Muscle of leg (tissue), 3 donors: ENCODE measurements at regions not wholly inside any gene's neighbourhood (a gene's known extent, or its start where the extent isn't known, plus 50 kb on each side); places are given as distances from the start of the nearest gene placed in this dataset.

Experiments
- DNase-seq: peaks from one replicate; pipeline ENCODE4 v3.0.0; 2013
- H3K27ac ChIP-seq: one replicate; pipeline ENCODE4 v1.5.1; 2013; ENCODE audit warnings: mild to moderate bottlenecking, low read length, control low read depth
- H3K27me3 ChIP-seq: one replicate; pipeline ENCODE4 v1.6.1; 2013; ENCODE audit warnings: low read length; ENCODE audit not compliant: control insufficient read depth, insufficient read depth
- H3K36me3 ChIP-seq: one replicate; pipeline ENCODE4 v1.6.1; 2013; ENCODE audit warnings: low read length; ENCODE audit not compliant: control insufficient read depth, insufficient read depth
- H3K4me1 ChIP-seq: one replicate; pipeline ENCODE4 v1.6.1; 2013; ENCODE audit warnings: low read length; ENCODE audit not compliant: control insufficient read depth, insufficient read depth
- H3K4me3 ChIP-seq: one replicate; pipeline ENCODE4 v1.5.1; 2013; ENCODE audit warnings: low read length, control low read depth
- H3K9me3 ChIP-seq: replicated peaks from 2 replicates; pipeline ENCODE4 v1.6.1; 2013; ENCODE audit warnings: low read depth, low read length; ENCODE audit not compliant: control insufficient read depth
- WGBS: methylation state at CpG from one replicate; pipeline ENCODE4 v1.1.5; 2013; ENCODE audit warnings: missing lambda C conversion rate; ENCODE audit not compliant: insufficient coverage; 5-methylcytosine and 5-hydroxymethylcytosine counted together

DNA sequence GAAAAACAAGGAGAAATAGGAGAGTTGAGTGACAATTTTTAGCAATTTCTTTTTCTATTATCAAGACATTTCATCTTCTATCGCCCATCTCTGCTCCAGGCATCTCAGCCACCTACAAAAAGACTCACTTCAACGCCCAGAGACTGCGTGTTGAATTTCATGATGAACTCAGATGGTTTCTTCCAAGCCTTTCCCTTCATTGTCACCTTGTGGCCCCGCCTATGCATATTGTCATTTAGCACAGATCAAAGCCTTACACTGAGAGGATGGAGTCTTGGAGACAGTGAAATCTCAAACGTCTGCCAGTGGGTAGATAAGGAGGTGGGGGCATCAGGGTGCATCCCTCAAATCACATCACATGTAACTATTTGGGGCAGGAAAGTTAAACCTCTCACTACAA lies 319.4 kb downstream of the SIPA1L2 start:
- no peak for DNase-seq
- H3K9me3 ChIP-seq = no peaks in the 10 kb centered on the region
- H3K27ac ChIP-seq = no peak overlapping the region
- no CpG with 5 or more reads among the region's 5 CpGs for WGBS
- H3K36me3 ChIP-seq = no peaks in the 10 kb centered on the region
- H3K27me3 ChIP-seq = no peaks in the 10 kb centered on the region
- no peak overlapping the region for H3K4me3 ChIP-seq
- H3K4me1 ChIP-seq = peaks cover 12% of the 10 kb centered on the region

DNA sequence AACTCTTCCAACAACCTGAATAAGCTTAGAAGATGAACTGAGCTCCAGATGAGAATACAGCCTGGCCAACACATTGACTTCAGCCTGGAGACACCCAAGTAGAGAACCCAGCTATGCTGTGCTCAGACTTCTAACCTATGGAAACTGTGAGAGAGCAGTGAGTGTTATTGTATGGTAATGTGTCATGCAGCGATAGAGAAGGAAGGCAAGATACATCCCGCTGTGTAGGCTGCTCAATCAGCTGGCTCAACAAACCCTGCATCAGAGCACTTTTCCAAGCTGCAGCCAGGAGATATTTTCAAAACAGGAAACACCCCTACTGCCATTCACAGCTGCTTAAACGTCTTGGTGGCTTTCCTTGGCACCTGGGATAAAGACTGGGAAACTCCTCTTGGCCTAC lies 321.3 kb downstream of the SIPA1L2 start:
- no peaks in the 10 kb centered on the region for H3K27me3 ChIP-seq
- WGBS = 8% methylated on average over 1 of the region's 3 CpGs
- no peak overlapping the region for H3K27ac ChIP-seq
- H3K9me3 ChIP-seq = no peaks in the 10 kb centered on the region
- H3K4me1 ChIP-seq = peaks cover 12% of the 10 kb centered on the region
- no peak overlapping the region for H3K4me3 ChIP-seq
- H3K36me3 ChIP-seq = no peaks in the 10 kb centered on the region
- no peak for DNase-seq

DNA sequence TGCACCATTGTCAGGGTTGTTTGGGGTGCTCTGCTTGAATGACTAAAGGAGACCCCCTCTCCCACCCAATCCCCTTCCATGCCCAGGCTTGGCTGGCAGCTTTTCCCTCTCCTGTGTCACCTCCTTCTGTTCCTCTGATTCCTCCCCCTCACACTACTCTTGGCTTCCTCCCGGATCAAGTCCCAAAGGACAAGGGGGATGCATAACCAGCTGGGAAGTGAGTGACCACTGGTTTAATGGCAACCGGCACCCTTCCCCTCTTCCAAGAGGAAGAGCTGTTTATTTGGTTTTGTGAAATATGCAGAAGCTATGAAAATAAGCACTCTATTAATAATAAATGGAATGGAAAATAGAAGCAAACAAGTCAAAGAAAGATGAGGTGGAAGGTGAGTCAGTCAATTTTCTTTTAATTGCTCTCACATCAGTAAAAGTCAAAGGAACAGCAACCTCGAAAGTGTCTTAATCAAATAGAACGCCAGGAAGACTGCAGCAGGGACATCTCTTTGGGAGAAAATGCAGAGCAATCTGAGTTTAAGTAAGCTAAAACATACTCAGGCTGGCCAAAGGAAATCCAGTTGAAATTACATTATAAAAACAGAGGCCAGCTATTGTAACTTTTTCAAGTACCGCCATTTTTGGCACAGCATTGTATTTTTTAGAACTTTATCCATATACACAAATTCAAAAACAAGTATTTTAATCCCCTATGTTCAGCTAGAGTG lies 322.5 kb downstream of the SIPA1L2 start:
- peak; percentile 71 for DNase-seq
- Histone ChIP-seq H3K27me3 (no peaks in the 10 kb centered on the region), H3K4me3 (no peak overlapping the region), H3K36me3 (no peaks in the 10 kb centered on the region), H3K27ac (peak overlapping the region; percentile 16), H3K9me3 (no peaks in the 10 kb centered on the region), H3K4me1 (peaks cover 12% of the 10 kb centered on the region)
- no CpG with 5 or more reads among the region's 5 CpGs for WGBS

DNA sequence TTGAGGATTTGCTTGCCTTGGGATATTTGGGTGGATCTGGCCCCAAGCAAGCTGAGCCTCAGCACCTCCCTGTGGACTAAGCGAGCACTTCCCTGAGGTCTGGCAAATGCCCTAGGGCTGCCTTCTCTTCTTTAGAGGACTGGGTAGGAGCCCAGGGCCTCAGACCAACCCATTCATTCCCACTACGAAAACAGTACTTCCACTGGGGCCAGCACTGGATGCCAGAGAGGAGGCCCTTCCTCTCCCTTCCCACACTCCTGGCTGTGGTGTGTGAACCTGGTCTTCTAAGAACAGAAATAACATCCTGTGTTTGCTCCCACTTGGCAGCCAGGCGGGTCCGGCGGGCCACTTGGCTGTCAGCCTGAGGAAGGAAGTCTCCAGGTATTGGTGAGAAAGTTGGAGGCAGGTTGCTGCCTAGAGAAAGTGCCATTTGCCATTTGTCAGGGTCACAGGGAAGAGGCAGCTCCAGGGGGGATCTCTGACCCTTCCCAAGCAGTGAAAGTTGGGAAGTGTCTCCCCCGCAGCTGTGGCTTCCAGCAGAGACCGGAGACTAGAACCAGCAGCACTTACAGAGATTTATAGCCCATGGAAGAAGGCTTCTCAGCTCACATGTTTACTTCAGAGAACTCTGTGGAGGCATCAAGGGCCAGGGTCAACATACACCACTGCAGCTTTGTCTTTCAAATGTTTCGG lies 323.5 kb downstream of the SIPA1L2 start:
- Histone ChIP-seq H3K4me3 (no peak overlapping the region), H3K27ac (peak overlapping the region; percentile 45), H3K27me3 (no peaks in the 10 kb centered on the region), H3K36me3 (no peaks in the 10 kb centered on the region), H3K9me3 (no peaks in the 10 kb centered on the region), H3K4me1 (peaks cover 12% of the 10 kb centered on the region)
- 23% methylated on average over 5 of the region's 8 CpGs for WGBS
- DNase-seq = peak; percentile 69

DNA sequence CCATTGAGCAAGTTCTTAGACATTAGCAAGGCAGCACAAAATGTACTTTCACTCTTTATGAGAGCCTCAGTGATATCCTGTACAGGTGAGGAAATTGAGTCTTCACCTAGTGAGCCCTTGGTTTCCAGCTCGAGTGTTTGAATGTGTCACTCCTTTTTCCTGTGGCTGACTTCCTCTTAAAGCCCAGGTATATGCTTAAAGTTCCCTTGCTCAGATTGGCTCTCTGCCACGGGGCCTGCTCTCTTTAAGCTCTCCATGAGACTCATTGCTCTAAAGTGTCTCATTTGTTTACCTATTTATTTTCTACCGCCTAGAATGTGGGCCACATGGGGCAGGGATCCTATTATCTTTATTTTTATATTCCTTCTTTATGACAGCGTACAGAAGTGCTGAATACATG lies 324.9 kb downstream of the SIPA1L2 start:
- H3K9me3 ChIP-seq = no peaks in the 10 kb centered on the region
- H3K27ac ChIP-seq = no peak overlapping the region
- H3K4me1 ChIP-seq = peaks cover 12% of the 10 kb centered on the region
- no peaks in the 10 kb centered on the region for H3K27me3 ChIP-seq
- 78% methylated on average over 3 of the region's 4 CpGs for WGBS
- H3K4me3 ChIP-seq = no peak overlapping the region
- DNase-seq = no peak
- no peaks in the 10 kb centered on the region for H3K36me3 ChIP-seq

DNA sequence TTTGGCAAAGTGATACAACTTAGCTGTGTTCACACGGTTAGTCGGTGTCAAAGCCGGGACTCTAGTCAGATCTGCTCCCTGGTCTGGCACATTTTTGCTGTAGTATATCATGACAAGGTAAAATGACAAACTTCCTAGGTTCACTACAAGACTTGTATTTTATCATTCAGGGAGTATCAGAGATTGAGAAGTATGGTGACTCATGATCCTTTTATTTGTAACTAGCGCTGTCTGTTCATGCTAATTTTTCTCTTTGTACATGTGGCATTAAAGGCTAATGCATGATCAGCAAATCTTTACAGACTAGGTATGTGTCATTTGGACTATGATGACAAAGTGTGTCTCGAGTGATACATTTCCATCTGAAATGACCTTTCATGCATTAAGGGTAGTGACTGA lies 326.7 kb downstream of the SIPA1L2 start:
- H3K27ac ChIP-seq = no peak overlapping the region
- no peaks in the 10 kb centered on the region for H3K27me3 ChIP-seq
- WGBS = no CpG with 5 or more reads among the region's 5 CpGs
- H3K9me3 ChIP-seq = no peaks in the 10 kb centered on the region
- no peak overlapping the region for H3K4me3 ChIP-seq
- peaks cover 12% of the 10 kb centered on the region for H3K4me1 ChIP-seq
- DNase-seq = no peak
- H3K36me3 ChIP-seq = no peaks in the 10 kb centered on the region

DNA sequence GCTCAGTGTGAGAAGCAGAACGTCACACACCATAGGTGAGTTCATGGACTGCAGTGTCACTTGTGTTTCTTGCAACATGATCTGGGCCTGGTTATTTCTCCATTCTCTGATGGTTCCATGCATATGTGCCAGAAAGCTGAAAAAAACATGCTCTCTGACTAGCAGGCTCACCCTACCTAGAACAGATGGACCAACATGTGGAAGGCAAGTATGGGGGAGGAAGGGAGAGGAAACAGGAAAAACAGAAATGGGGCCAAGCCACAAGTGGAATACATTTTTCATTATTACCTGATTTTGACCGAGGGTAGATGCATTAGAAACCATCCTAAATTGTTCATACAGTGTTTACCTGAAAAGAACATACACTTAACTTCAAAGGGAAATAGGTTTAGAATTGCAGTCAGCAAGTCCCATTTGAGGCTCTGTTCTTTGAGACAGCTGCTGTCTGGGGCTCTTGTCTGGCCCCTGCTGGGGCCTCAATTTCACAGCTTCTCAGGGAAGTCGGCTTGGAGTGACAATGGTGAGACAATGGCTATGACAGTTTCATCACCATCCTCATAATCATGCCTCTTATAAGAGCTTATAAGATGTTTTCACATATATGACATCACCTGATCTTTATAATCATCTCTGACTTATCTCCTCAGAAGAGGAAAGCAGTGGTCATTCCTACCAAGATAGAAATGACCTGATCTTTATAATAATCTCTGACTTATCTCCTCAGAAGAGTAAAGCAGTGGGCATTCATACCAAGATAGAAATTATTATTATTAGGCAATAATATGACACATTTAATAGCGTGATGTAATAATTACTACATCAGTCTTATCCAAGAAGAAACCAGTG lies 327.3 kb downstream of the SIPA1L2 start:
- no peak for DNase-seq
- no peaks in the 10 kb centered on the region for H3K9me3 ChIP-seq
- H3K27me3 ChIP-seq = no peaks in the 10 kb centered on the region
- H3K4me1 ChIP-seq = peaks cover 12% of the 10 kb centered on the region
- H3K36me3 ChIP-seq = no peaks in the 10 kb centered on the region
- H3K27ac ChIP-seq = no peak overlapping the region
- no peak overlapping the region for H3K4me3 ChIP-seq
- WGBS = 67% methylated on average over 1 of the region's 4 CpGs

DNA sequence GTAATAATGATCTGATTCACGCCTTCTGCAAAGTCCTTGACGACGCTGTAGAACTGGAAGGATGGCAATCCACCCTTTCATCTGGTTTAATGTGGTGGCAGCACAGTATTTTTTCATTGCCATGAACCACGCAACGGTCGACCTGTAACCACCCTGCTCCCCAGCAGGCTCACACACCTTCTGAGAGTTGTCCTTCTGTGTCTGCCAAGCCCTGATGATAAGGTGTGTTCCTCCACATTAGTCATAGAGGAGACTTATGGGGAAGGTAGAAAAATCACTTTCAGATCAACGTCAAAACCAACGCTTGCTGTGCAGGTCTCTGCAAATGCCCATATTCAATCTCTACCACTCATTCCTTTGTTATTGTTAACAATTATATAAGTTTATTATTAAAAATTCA lies 328.7 kb downstream of the SIPA1L2 start:
- 100% methylated on average over 2 of the region's 8 CpGs for WGBS
- H3K27me3 ChIP-seq = no peaks in the 10 kb centered on the region
- H3K4me1 ChIP-seq = peaks cover 3% of the 10 kb centered on the region
- no peak overlapping the region for H3K27ac ChIP-seq
- DNase-seq = no peak
- H3K4me3 ChIP-seq = no peak overlapping the region
- H3K9me3 ChIP-seq = no peaks in the 10 kb centered on the region
- no peaks in the 10 kb centered on the region for H3K36me3 ChIP-seq

DNA sequence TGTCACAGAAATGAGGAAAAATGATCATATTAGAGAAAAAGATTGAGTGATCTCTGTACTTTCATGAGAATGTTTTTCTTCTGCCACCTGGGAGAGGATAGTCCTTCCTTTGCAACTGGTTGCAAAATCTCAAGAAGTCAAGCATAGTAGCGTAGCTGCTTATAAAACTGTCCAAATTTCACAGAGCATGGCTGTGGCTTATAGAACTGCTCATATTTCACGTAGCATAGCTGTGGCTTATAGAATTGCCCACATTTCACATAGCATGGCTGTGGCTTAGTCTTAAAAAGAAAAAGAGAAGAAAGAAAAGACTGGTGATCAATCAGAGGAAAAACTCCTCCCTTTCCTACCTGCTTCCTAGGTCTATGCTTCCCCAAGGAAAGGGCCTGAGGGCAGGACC lies 329.5 kb downstream of the SIPA1L2 start:
- H3K4me1 ChIP-seq = no peaks in the 10 kb centered on the region
- no CpG with 5 or more reads among the region's 2 CpGs for WGBS
- H3K9me3 ChIP-seq = no peaks in the 10 kb centered on the region
- no peaks in the 10 kb centered on the region for H3K36me3 ChIP-seq
- no peaks in the 10 kb centered on the region for H3K27me3 ChIP-seq
- H3K27ac ChIP-seq = no peak overlapping the region
- H3K4me3 ChIP-seq = no peak overlapping the region
- DNase-seq = no peak

DNA sequence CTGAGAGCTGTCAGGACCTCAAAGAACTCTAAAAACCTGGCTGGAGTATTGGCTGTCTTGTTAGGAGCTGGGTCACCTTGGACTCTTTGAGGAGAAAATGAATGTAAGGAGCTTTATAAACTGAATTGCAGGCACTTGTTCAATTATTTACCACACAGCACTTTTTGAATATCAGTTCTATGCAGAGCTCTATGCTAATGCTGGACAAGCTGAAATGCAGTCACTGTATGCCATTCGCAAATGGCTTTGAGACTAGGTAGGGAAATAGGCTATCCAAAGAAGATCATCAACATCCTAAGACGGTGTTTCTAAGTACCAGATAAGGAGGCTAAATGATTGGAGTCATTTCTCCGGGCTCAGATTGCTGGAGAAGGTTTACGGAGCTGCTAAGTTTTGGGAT lies 333.5 kb downstream of the SIPA1L2 start:
- H3K4me3 ChIP-seq = no peak overlapping the region
- H3K4me1 ChIP-seq = no peaks in the 10 kb centered on the region
- 73% methylated on average over 2 of the region's 4 CpGs for WGBS
- H3K27me3 ChIP-seq = no peaks in the 10 kb centered on the region
- DNase-seq = no peak
- no peaks in the 10 kb centered on the region for H3K9me3 ChIP-seq
- H3K36me3 ChIP-seq = no peaks in the 10 kb centered on the region
- H3K27ac ChIP-seq = no peak overlapping the region
